K562 (cell line): ENCODE measurements at regions not wholly inside any gene's neighbourhood (a gene's known extent, or its start where the extent isn't known, plus 50 kb on each side); places are given as distances from the start of the nearest gene placed in this dataset.

ENCODE experiments used
- EZH2 ChIP-seq: IDR thresholded peaks from 2 replicates; pipeline ENCODE4 v1.6.1; 2012; ENCODE audit warnings: low read depth, mild to moderate bottlenecking, inconsistent platforms, low read length, borderline replicate concordance
- FOXK1 ChIP-seq: sonication (generic); formaldehyde crosslinking; IDR thresholded peaks from 2 replicates; pipeline ENCODE4 v1.8.0; 2022; ENCODE audit warnings: missing genetic modification reagents, mild to moderate bottlenecking, borderline replicate concordance
- ZNF431 ChIP-seq: sonication (generic); formaldehyde crosslinking; IDR thresholded peaks from 2 replicates; pipeline ENCODE4 v1.8.0; 2022; ENCODE audit warnings: mild to moderate bottlenecking, missing genetic modification reagents
- TF ChIP-seq, protein P1 (sequence below): fragments of 200-800 bp; sonication (Bioruptor generic); IDR thresholded peaks from 2 replicates; pipeline ENCODE4 v1.6.1; 2017; ENCODE audit warnings: missing genetic modification characterization, missing compliant biosample characterization

DNA sequence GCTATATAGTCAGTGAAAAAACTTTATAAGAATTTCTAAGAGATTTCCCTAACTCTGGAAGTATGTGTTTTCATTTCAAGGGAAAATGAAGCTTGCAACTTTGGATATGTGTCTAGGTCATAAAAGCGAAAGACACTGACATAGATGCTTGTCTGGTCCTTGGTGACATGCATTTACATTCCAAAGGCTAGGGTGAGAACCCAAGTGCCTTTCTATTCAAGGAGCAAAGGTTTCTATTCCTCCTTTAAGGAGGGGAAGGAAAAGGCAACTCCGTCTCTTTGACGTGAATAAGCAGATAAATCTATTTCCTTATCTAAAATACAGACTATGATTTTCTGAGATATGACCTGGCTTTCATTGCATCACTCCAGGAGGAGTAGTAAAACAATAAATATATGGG lies 261.1 kb downstream of the CDH7 start:
- TF ChIP-seq, protein P1, sequence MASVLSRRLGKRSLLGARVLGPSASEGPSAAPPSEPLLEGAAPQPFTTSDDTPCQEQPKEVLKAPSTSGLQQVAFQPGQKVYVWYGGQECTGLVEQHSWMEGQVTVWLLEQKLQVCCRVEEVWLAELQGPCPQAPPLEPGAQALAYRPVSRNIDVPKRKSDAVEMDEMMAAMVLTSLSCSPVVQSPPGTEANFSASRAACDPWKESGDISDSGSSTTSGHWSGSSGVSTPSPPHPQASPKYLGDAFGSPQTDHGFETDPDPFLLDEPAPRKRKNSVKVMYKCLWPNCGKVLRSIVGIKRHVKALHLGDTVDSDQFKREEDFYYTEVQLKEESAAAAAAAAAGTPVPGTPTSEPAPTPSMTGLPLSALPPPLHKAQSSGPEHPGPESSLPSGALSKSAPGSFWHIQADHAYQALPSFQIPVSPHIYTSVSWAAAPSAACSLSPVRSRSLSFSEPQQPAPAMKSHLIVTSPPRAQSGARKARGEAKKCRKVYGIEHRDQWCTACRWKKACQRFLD (CRISPR knock-in tag): no peak
- TF ChIP-seq EZH2: no peak
- TF ChIP-seq ZNF431 (CRISPR knock-in tag): no peak
- no peak for TF ChIP-seq FOXK1 (CRISPR knock-in tag)
